Stimulated activated CD4-positive, alpha-beta T cell treated with anti-CD3 and anti-CD28 coated beads, Interleukin-4, amount 100 ng/mL, for 24 hours (primary cell): ENCODE measurements at regions not wholly inside any gene's neighbourhood (a gene's known extent, or its start where the extent isn't known, plus 50 kb on each side); places are given as distances from the start of the nearest gene placed in this dataset.

Experiments used
- DNase-seq: peaks from one replicate; pipeline ENCODE4 v3.0.0-alpha.2; 2020

- no peak for DNase-seq
Observed at GRCh38 chr5:73256012-73256411, 83.0 kb downstream of the TMEM174 start.

GRCh38 chr5:73254642-73255041 is 81.6 kb downstream of the TMEM174 start:
- no peak for DNase-seq

- no peak for DNase-seq
Observed at GRCh38 chr5:73253047-73253660, 80.2 kb downstream of the TMEM174 start.

GRCh38 chr5:73250645-73251044 is 77.7 kb downstream of the TMEM174 start:
- no peak for DNase-seq

GRCh38 chr5:73242735-73243134 is 69.7 kb downstream of the TMEM174 start:
- no peak for DNase-seq

- DNase-seq, result no peak
Observed at GRCh38 chr5:73238873-73239272, 65.9 kb downstream of the TMEM174 start.

- DNase-seq, result no peak
Observed at GRCh38 chr5:73236541-73237128, 63.6 kb downstream of the TMEM174 start.

- DNase-seq, result no peak
Observed at GRCh38 chr5:73234204-73234555, 61.2 kb downstream of the TMEM174 start.

GRCh38 chr5:73233461-73234203 is 60.6 kb downstream of the TMEM174 start:
- DNase-seq, result no peak

- no peak for DNase-seq
Observed at GRCh38 chr5:73233053-73233460, 60.1 kb downstream of the TMEM174 start.

GRCh38 chr5:73232266-73233041 is 59.5 kb downstream of the TMEM174 start:
- no peak for DNase-seq

- DNase-seq, result no peak
Observed at GRCh38 chr5:73231246-73231778, 58.3 kb downstream of the TMEM174 start.

GRCh38 chr5:73230264-73231245 is 57.6 kb downstream of the TMEM174 start:
- DNase-seq, result no peak

GRCh38 chr5:73229271-73229670 is 56.3 kb downstream of the TMEM174 start:
- no peak for DNase-seq

- no peak for DNase-seq
Observed at GRCh38 chr5:73228052-73228451, 55.1 kb downstream of the TMEM174 start.
